ENCODE measurements at regions not wholly inside any gene's neighbourhood (a gene's known extent, or its start where the extent isn't known, plus 50 kb on each side); places are given as distances from the start of the nearest gene placed in this dataset.

GRCh38 chr1:162997499-162998285, 71.5 kb upstream of the RGS4 start:
- BruUV-seq (replicated peaks): no TSS peak
- Histone ChIP-seq H3K36me3 (ENCODE audit: low read depth, low read length) (no peaks in the 10 kb centered on the region), H3K79me2 (ENCODE audit: low read length) (no peaks in the 10 kb centered on the region), H3K27ac (ENCODE audit: low read length) (no peak overlapping the region), H3F3A (ENCODE audit: low read length, unreplicated experiment) (no peaks in the 10 kb centered on the region), H3K4me1 (ENCODE audit: insufficient read depth, low read length) (no peaks in the 10 kb centered on the region), H3K4me2 (ENCODE audit: low read length) (no peak overlapping the region), H3K9ac (ENCODE audit: low read length) (no peak overlapping the region), H4K20me1 (ENCODE audit: low read length) (no peaks in the 10 kb centered on the region), H3K9me2 (replicated peaks; ENCODE audit: low read length) (no peaks in the 10 kb centered on the region), H3K9me3 (ENCODE audit: low read length) (no peaks in the 10 kb centered on the region), H2AFZ (ENCODE audit: low read length) (no peak overlapping the region), H3K4me3 (ENCODE audit: low read length) (no peak overlapping the region), H3K27me3 (ENCODE audit: low read length) (no peaks in the 10 kb centered on the region)
- DNase-seq (no peak), ATAC-seq (no peak)
- TF ChIP-seq EZH2 (IDR thresholded peaks at IDR 0.05; ENCODE audit: low read length, unreplicated experiment) (no peak), CTCF (conservative IDR thresholded peaks at IDR 0.05; ENCODE audit: low read depth, low read length) (no peak), EZH2phosphoT487 (IDR thresholded peaks at IDR 0.05; ENCODE audit: borderline replicate concordance, low read length) (no peak)
- intact Hi-C loops (cut with micrococcal nuclease): no loop called here
- ChIA-PET CTCF (no interaction called here), POLR2A (ENCODE audit: unreplicated experiment) (no interaction called here)

- Histone ChIP-seq H4K20me1 (ENCODE audit: low read length) (no peaks in the 10 kb centered on the region), H3K9ac (ENCODE audit: low read length) (no peak overlapping the region), H3K9me2 (replicated peaks; ENCODE audit: low read length) (no peaks in the 10 kb centered on the region), H3K4me2 (ENCODE audit: low read length) (no peak overlapping the region), H3K27ac (ENCODE audit: low read length) (no peak overlapping the region), H3K79me2 (ENCODE audit: low read length) (no peaks in the 10 kb centered on the region), H3F3A (ENCODE audit: low read length, unreplicated experiment) (no peaks in the 10 kb centered on the region), H2AFZ (ENCODE audit: low read length) (no peak overlapping the region), H3K4me3 (ENCODE audit: low read length) (no peak overlapping the region), H3K27me3 (ENCODE audit: low read length) (no peaks in the 10 kb centered on the region), H3K9me3 (ENCODE audit: low read length) (no peaks in the 10 kb centered on the region), H3K4me1 (ENCODE audit: insufficient read depth, low read length) (no peaks in the 10 kb centered on the region), H3K36me3 (ENCODE audit: low read depth, low read length) (no peaks in the 10 kb centered on the region)
- POLR2A ChIA-PET (ENCODE audit: unreplicated experiment): no interaction called here
- intact Hi-C loops (cut with micrococcal nuclease): no loop called here
- ATAC-seq (no peak), DNase-seq (no peak)
- CTCF ChIA-PET: no interaction called here
- BruUV-seq (replicated peaks): no TSS peak
- no peak for TF ChIP-seq CTCF (conservative IDR thresholded peaks at IDR 0.05; ENCODE audit: low read depth, low read length)
- no peak for TF ChIP-seq EZH2 (IDR thresholded peaks at IDR 0.05; ENCODE audit: low read length, unreplicated experiment)
Measured at GRCh38 chr1:162996261-162996660, 72.9 kb upstream of the RGS4 start.

GRCh38 chr1:162994921-162995320, 74.2 kb upstream of the RGS4 start:
- ATAC-seq: no peak
- no TSS peak for BruUV-seq (replicated peaks)
- no peak overlapping the region for H3K27ac ChIP-seq (ENCODE audit: low read length)

More at GRCh38 chr1:162994921-162995320, 74.2 kb upstream of the RGS4 start:
- no peak overlapping the region for H2AFZ ChIP-seq (ENCODE audit: low read length)
- no peaks in the 10 kb centered on the region for H3K36me3 ChIP-seq (ENCODE audit: low read depth, low read length)
- no peaks in the 10 kb centered on the region for H3K4me1 ChIP-seq (ENCODE audit: insufficient read depth, low read length)
- H3K4me3 ChIP-seq (ENCODE audit: low read length): no peak overlapping the region
- POLR2A ChIA-PET (ENCODE audit: unreplicated experiment): no interaction called here
- H3K9ac ChIP-seq (ENCODE audit: low read length): no peak overlapping the region
- intact Hi-C loops (cut with micrococcal nuclease): no loop called here
- H3K79me2 ChIP-seq (ENCODE audit: low read length): no peaks in the 10 kb centered on the region
- CTCF ChIA-PET: no interaction called here
- no peaks in the 10 kb centered on the region for H3K9me3 ChIP-seq (ENCODE audit: low read length)
- no peak for TF ChIP-seq EZH2phosphoT487 (IDR thresholded peaks at IDR 0.05; ENCODE audit: borderline replicate concordance, low read length)
- no peak for TF ChIP-seq EZH2 (IDR thresholded peaks at IDR 0.05; ENCODE audit: low read length, unreplicated experiment)
- TF ChIP-seq CTCF (conservative IDR thresholded peaks at IDR 0.05; ENCODE audit: low read depth, low read length): no peak
- no peak for DNase-seq
- H3K4me2 ChIP-seq (ENCODE audit: low read length): no peak overlapping the region
- H3K27me3 ChIP-seq (ENCODE audit: low read length): no peaks in the 10 kb centered on the region
- H4K20me1 ChIP-seq (ENCODE audit: low read length): no peaks in the 10 kb centered on the region
- H3F3A ChIP-seq (ENCODE audit: low read length, unreplicated experiment): no peaks in the 10 kb centered on the region
- H3K9me2 ChIP-seq (replicated peaks; ENCODE audit: low read length): no peaks in the 10 kb centered on the region

Data from PC-3 (cell line).